NCI-H1048 (cell line): ENCODE measurements at regions not wholly inside any gene's neighbourhood (a gene's known extent, or its start where the extent isn't known, plus 50 kb on each side); places are given as distances from the start of the nearest gene placed in this dataset.

Experiments used
- DNase-seq: peaks from one replicate; lab custom pipeline; 2025; lab: John Stamatoyannopoulos, UW

- no peak for DNase-seq
Measured at GRCh38 chr4:133869486-133869885, 332.1 kb downstream of the PABPC4L start.

DNA sequence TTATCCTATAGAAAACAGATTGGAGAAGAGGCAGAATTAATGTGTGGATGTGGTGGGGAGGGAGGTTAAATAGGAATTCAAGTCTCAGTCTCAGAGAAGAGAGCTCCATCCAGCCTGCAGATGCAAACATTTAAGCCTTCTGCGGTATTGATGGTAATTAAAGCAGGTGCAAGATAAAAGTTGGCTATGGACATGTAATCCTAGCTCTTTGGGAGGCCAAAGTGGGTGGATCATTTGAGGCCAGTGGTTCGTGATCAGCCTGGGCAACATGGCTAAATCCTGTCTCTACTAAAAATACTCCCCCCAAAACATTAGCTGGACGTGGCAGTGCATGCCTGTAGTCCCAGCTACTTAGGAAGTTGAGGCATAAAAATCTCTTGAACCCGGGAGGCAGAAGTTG is 332.7 kb downstream of the PABPC4L start:
- DNase-seq: no peak

GRCh38 chr4:133866328-133866699 is 335.3 kb downstream of the PABPC4L start:
- DNase-seq: no peak

DNA sequence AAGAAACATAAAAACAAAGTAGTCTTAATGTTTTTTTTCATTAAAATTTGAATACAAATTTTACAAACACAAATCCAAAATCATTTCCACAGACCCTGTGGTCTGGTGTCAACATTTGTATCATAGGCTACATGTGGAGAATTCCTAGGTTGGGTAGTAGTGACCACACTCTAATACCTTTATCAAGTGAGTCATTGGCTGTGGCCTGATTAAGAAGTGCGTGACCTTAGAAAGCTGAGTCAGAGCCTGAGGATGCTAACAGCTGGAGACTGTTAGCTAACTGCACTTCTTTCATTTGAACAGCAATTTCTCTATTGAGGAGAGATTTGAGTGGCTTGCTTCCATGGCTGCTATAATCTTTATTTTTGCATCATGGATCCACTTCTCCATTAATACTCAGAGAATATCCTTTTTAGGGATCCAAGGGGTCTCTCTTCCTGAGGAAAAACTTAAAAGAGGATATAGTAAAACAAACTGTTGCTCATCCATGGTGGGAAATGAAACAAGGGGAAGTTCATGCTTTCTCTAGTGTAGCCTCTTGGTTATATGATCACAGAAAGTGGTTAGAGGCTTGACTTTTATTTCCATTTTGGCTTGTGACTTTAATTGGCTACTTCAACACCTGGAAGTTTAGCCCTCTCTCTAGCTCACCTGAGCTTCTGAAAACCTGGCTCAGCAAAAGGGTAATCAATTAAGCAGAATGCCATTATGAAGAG is 335.8 kb downstream of the PABPC4L start:
- no peak for DNase-seq

- DNase-seq: no peak
Measured at GRCh38 chr4:133863153-133863552, 338.4 kb downstream of the PABPC4L start.

DNA sequence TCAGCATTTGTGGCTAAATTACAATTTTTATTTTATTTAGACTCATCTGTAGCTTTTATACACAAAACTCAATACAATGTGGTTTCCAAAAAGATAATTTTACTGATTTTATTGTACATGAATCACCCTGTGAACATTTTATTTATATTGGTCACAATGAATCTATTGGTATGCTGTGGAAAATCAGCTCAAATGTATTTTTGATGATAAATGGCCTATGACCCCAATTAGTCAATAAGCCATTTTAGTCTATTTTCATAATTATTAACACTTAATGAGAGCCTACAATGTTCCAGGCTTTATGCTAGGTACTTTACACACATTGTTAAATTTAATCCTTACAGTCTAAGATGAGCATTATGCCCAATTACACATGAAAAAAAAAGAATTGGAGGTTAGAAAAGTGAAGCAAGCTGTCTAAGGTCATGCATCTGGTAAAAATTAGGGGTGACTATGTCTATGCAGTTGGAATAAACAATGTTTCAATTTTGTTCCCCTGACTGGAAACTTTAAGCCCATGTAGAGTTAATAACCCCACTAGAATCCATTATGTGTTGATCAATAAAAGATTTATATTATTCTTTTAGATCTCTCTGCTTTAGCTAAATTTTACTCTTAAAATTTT is 344.7 kb downstream of the PABPC4L start:
- DNase-seq: no peak

- no peak for DNase-seq
Measured at GRCh38 chr4:133855001-133855400, 346.6 kb downstream of the PABPC4L start.

- no peak for DNase-seq
Measured at GRCh38 chr4:133839326-133839725, 362.3 kb downstream of the PABPC4L start.

GRCh38 chr4:133823177-133823576 is 378.4 kb downstream of the PABPC4L start:
- DNase-seq: no peak

GRCh38 chr4:133812954-133813353 is 388.6 kb downstream of the PABPC4L start:
- no peak for DNase-seq

- DNase-seq: no peak
Measured at GRCh38 chr4:133812236-133812635, 389.4 kb downstream of the PABPC4L start.

GRCh38 chr4:133808151-133808550 is 393.4 kb downstream of the PABPC4L start:
- no peak for DNase-seq

DNA sequence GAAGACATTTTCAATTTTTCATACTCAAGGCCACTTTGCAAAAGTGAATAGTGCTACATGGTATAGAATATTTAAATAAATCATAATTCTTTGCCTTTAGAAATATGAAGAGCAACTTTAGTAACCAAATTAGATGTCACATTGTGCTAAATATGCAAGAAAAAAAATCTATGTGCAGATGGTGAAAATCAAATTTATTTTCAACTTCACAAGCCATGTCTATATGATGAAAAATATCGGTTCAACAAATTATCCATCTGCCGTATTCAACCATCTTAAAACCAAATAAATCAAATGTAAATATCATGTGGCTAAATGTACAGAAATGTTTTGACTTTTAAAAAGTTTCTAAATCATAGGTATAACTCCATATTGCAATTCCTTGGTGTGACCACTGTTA is 398.2 kb downstream of the PABPC4L start:
- no peak for DNase-seq

DNA sequence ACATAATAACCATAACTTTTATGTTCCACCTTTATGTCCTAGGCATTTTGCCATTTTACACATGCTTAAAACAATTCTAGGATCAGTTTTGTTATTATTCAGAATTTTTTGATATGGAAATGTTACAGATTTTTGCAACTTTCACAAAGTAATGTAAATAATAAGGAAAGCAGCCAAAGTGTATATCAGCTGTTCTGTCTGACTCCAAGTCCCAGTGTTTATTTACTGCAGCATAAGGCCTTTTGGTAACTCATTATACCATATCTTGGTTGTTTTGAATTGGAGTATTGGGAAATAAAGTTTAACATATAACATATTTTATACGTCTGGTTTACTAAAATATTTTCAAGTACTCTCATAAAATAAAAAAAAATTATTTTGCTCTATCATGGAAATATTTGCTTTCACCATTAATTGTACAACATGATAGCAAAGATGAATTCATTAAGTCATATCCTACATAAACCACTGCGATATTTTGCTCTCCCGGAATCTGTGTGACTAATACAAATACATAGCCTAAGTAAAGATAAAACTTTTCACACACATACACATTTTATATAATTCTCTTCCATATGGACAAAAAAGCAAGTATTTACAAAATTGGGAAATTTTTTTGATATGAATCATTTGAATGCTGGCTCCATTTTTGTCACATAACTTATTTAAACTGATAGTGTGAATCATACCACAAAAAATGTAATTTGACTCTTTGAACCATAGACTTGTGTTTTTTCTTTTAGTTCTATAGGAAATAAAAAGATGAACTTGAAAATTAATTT is 399.0 kb downstream of the PABPC4L start:
- DNase-seq: no peak

DNA sequence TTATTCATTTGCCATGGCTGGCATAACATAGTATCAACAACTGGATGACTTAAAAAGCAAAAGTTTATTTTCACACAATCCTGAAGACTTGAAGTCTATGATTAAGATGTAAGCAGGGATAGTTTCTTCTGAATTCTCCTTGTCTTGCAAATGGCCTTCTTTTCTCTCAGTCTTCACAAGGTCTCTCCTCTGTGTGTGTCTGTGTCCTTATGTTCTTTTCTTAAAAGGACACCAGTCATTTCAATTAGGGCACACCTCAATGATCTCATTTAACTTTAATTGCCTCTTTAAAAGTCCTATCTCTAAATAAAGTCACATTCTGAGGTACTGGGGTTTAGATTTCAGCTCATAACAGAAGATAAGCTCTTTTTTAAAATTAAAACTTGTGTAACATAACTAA is 399.7 kb downstream of the PABPC4L start:
- DNase-seq: no peak

DNA sequence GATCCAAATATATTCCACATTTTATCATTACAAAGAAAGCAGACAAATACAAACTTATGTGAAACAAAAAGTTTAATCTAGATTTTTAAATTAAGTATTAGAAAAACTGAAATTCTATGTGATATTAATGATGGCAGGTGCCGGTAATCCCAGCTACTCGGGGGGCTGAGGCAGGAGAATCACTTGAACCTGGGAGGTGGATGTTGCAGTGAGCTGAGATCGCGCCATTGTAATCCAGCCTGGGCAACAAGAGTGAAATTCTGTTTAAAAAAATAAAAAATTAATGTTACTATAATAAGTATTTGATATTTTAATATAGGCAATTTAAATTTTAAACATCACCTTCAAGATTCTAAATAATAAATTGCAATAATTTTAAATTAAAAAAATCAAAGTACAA is 400.6 kb downstream of the PABPC4L start:
- no peak for DNase-seq

- DNase-seq: no peak
Measured at GRCh38 chr4:133799717-133800315, 401.8 kb downstream of the PABPC4L start.

GRCh38 chr4:133777661-133778060 is 423.9 kb downstream of the PABPC4L start:
- DNase-seq: no peak

DNA sequence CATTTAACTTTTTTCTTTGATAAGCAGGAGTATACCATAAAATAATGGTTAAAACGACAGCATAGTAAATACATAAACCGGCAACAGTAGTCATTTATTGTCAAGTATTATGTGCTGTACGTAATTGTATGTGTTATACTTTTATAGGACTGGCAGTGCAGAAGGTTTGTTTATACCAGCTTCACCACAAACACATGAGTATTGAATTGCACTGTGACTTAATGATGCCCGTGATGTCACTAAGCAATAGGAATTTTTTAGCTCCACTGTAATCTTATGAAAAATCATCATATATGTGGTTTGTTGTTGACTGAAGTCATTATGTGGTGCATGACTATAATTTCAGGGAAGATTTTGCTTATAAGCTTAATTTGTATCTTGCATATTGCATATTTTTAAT is 424.6 kb downstream of the PABPC4L start:
- no peak for DNase-seq

DNA sequence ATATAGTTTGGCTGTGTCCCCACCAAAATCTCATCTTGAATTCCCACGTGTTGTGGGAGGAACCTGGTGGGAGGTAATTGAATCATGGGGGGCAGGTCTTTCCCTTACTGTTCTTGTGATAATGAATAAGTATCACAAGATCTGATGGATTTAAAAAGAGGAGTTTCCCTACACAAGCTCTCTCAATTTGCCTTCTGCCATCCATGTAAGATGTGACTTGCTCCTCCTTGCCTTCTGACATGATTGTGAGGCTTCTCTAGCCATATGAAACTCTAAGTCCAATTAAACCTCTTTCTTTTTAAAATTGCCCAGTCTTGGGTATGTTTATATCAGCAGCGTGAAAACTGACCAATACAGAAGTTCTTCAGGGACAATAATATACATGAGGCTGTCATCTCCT is 425.1 kb downstream of the PABPC4L start:
- DNase-seq: no peak

DNA sequence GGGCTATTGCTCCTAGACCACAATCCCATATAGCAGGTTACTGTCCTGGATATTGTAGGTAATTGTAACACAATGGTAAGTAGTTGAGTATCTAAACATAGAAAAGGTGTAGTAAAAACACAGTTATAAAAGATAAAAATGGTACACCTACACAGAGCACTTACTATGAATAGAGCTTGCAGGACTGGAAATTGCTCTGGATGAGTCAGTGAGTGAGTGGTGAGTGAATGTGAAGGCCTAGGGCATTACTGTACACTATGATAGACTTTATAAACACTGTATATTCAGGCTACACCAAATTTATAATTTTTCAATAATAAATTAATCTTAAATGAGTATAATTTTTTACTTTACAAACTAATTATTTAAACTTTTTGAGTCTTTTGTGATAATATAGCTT is 425.7 kb downstream of the PABPC4L start:
- no peak for DNase-seq

DNA sequence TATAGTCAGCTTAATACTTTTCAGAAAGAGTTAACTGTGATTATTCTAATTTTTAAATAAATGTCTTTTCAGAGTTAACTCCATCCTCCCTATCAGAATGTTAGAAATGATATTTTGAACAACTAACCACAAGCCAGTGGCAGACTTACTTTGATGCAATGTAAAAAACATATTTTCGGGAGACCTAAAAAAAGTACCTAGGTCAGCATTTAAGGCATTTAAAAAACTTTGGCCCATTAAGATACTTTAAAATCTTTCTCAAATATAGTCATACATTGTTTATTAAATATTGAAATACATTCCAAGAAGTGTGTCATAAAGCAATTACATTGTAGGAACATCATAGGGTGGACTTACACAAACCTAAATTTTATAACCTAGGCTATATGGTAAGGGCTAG is 426.1 kb downstream of the PABPC4L start:
- no peak for DNase-seq

DNA sequence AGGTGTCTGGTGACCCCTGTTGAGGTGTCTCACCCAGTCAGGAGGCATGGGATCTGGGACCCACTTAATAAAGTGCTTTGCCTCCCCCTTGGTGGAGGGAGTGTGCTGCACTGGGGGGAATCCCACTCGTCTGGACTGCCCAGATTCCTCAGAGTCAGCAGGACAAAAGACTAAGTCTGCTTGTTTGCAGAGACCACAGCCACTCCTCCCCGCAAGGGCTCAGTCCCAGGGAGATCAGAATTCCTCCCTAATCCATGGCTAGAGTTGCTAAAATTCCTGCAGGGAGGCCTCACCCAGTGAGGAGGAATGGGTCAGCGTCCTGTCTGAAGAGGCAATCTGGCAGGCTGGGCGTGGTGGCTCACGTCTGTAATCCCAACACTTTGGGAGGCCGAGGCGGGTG is 442.2 kb downstream of the PABPC4L start:
- DNase-seq: no peak
